Neuronal stem cell (in vitro differentiated cells): ENCODE measurements at regions not wholly inside any gene's neighbourhood (a gene's known extent, or its start where the extent isn't known, plus 50 kb on each side); places are given as distances from the start of the nearest gene placed in this dataset.
A peak's percentile ranks its signal among the peaks of the same experiment; 100 is the strongest.

Source experiments
- DNase-seq: peaks from one replicate; pipeline ENCODE4 v3.0.0-alpha.2; 2013; ENCODE audit warnings: low spot score
- H2AFZ ChIP-seq: one replicate; pipeline ENCODE4 v1.6.1; 2013; ENCODE audit warnings: mild to moderate bottlenecking, low read length, inconsistent platforms
- H2AK5ac ChIP-seq: 2 replicates; pipeline ENCODE4 v1.6.1; 2013; ENCODE audit warnings: low read depth, mild to moderate bottlenecking, inconsistent platforms, low read length, moderate library complexity, mixed read lengths
- H2BK120ac ChIP-seq: 2 replicates; pipeline ENCODE4 v1.6.1; 2013; ENCODE audit warnings: low read depth, mild to moderate bottlenecking, inconsistent platforms, low read length, moderate library complexity, mixed read lengths
- H2BK12ac ChIP-seq: one replicate; pipeline ENCODE4 v1.6.1; 2013; ENCODE audit warnings: low read length, inconsistent platforms
- H2BK15ac ChIP-seq: 2 replicates; pipeline ENCODE4 v1.6.1; 2013; ENCODE audit warnings: mild to moderate bottlenecking, low read length, inconsistent platforms, mixed read lengths
- H2BK5ac ChIP-seq: one replicate; pipeline ENCODE4 v1.6.1; 2013; ENCODE audit warnings: inconsistent platforms, mild to moderate bottlenecking, low read length, moderate library complexity
- H3K14ac ChIP-seq: one replicate; pipeline ENCODE4 v1.6.1; 2013; ENCODE audit warnings: low read length, inconsistent platforms
- H3K18ac ChIP-seq: 2 replicates; pipeline ENCODE4 v1.6.1; 2013; ENCODE audit warnings: low read length, inconsistent platforms
- H3K23ac ChIP-seq: 2 replicates; pipeline ENCODE4 v1.6.1; 2013; ENCODE audit warnings: low read depth, mild to moderate bottlenecking, mixed read lengths, low read length, inconsistent platforms; ENCODE audit not compliant: poor library complexity
- H3K27ac ChIP-seq: replicated peaks from 3 replicates; pipeline ENCODE4 v1.5.1; 2013; ENCODE audit warnings: low read length, inconsistent platforms
- H3K27me3 ChIP-seq, 3 experiments: 2 replicates each; pipeline ENCODE4 v1.6.1; 2013; ENCODE audit warnings: low read length in 3 of 3, mild to moderate bottlenecking in 2 of 3, inconsistent platforms in 1 of 3, low read depth in 1 of 3, mixed read lengths in 1 of 3, moderate library complexity in 1 of 3; ENCODE audit not compliant: control insufficient read depth in 3 of 3, insufficient read depth in 3 of 3
- H3K36me3 ChIP-seq, 2 donors: replicated peaks in 1 of 2; 2 replicates each; pipeline ENCODE4 v1.6.1; 2013; ENCODE audit warnings: low read length in 2 of 2; ENCODE audit not compliant: control insufficient read depth in 2 of 2, insufficient read depth in 2 of 2
- H3K4ac ChIP-seq: 2 replicates; pipeline ENCODE4 v1.6.1; 2013; ENCODE audit warnings: inconsistent platforms, mild to moderate bottlenecking, low read length, moderate library complexity
- H3K4me1 ChIP-seq, 2 donors: 1 replicate in 1 of 2; 2 replicates in 1 of 2; pipeline ENCODE4 v1.6.1; 2013; ENCODE audit warnings: low read length in 2 of 2, low read depth in 1 of 2; ENCODE audit not compliant: control insufficient read depth in 2 of 2, insufficient read depth in 1 of 2
- H3K4me2 ChIP-seq: one replicate; pipeline ENCODE4 v1.6.1; 2013; ENCODE audit warnings: mild to moderate bottlenecking, low read length, inconsistent platforms; ENCODE audit not compliant: insufficient read depth, poor library complexity, severe bottlenecking
- H3K4me3 ChIP-seq, 2 donors: 2 replicates each; pipeline ENCODE4 v1.5.1; 2013; ENCODE audit warnings: low read length in 2 of 2, mild to moderate bottlenecking in 2 of 2, inconsistent platforms in 1 of 2, moderate library complexity in 1 of 2
- H3K79me1 ChIP-seq: one replicate; pipeline ENCODE4 v1.6.1; 2013; ENCODE audit warnings: low read depth, mild to moderate bottlenecking, inconsistent platforms, low read length, moderate library complexity
- H3K9ac ChIP-seq: one replicate; pipeline ENCODE4 v1.6.1; 2013; ENCODE audit warnings: mild to moderate bottlenecking, low read depth, low read length, inconsistent platforms; ENCODE audit not compliant: poor library complexity
- H3K9me3 ChIP-seq, 2 donors: replicated peaks in 1 of 2; 2 replicates each; pipeline versions ENCODE3 to v1.6.1; 2013; ENCODE audit warnings: low read length in 2 of 2, mild to moderate bottlenecking in 2 of 2, inconsistent platforms in 1 of 2, low read depth in 1 of 2, mixed read lengths in 1 of 2, moderate library complexity in 1 of 2; ENCODE audit not compliant: control insufficient read depth in 2 of 2, insufficient read depth in 1 of 2
- H4K8ac ChIP-seq: one replicate; pipeline ENCODE4 v1.6.1; 2013; ENCODE audit warnings: low read depth, mild to moderate bottlenecking, inconsistent platforms, low read length, moderate library complexity
- H4K91ac ChIP-seq: one replicate; pipeline ENCODE4 v1.6.1; 2013; ENCODE audit warnings: low read length, low read depth, mild to moderate bottlenecking, inconsistent platforms; ENCODE audit not compliant: poor library complexity
- WGBS, 2 donors: extraction: QIAGEN DNeasy Blood & Tissue Kit; methylation state at CpG; one replicate each; pipeline ENCODE4 v1.1.7; 2013; ENCODE audit warnings: missing lambda C conversion rate in 2 of 2, mixed read lengths in 1 of 2; ENCODE audit not compliant: insufficient read length in 2 of 2, insufficient replicate concordance in 1 of 2; ENCODE audit errors: extremely low coverage in 2 of 2; 5-methylcytosine and 5-hydroxymethylcytosine counted together

DNA sequence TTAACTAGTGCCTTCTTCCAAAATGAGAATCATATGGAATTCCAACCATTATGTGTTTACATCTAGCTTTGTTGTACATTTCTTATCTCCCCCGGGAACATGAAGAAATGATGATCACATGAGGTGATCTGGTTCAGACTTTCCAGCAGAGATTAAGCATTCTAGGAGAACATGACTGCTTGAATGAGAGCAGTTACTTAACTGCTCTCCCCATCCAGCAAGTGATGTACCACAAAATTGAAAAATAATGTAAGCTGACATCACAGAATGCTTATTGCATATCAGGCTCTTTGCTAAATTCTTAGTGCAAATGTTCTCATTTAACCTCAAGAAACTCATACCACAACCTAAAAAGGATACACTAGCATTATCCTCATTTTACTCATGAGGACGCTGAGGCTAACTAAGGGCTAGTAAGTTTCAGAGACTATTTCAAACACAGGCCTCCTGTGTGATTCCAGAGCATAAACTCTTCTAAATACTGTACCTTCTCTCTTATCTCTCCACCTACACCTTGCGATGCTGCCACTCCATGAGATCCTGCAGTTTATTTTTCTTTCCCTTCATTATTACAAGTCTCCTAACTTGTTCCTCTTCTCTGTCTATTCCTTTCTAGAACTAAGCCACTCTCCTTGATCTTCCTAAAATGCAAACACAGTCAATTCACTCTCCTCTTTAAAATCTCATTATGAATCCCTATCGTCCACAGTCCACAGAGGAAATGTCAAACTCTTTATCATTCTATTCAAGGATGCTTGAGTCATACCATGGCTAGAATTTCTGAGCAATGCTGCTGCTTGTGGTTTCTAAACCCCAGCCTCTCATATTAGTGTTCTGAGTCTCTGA is 1224.8 kb upstream of the ZEB2 start:
- no peak overlapping the region for H3K23ac ChIP-seq
- H3K79me1 ChIP-seq: no peaks in the 10 kb centered on the region
- H2BK120ac ChIP-seq: no peak overlapping the region
- WGBS, 2 donors: no CpG with 5 or more reads among the region's 4 CpGs
- H3K14ac ChIP-seq: no peak overlapping the region
- no peaks in the 10 kb centered on the region for H3K36me3 ChIP-seq
- no peak for DNase-seq
- H4K8ac ChIP-seq: no peak overlapping the region
- H2AFZ ChIP-seq: peak overlapping the region; percentile 7
- H2AK5ac ChIP-seq: no peak overlapping the region
- no peak overlapping the region for H3K27ac ChIP-seq
- H3K4ac ChIP-seq: no peak overlapping the region
- H3K27me3 ChIP-seq: no peaks in the 10 kb centered on the region
- no peak overlapping the region for H3K18ac ChIP-seq
- H3K4me3 ChIP-seq: no peak overlapping the region
- no peak overlapping the region for H3K9ac ChIP-seq
- H3K4me1 ChIP-seq: no peaks in the 10 kb centered on the region
- no peak overlapping the region for H2BK15ac ChIP-seq
- H2BK12ac ChIP-seq: no peak overlapping the region
- no peak overlapping the region for H3K4me2 ChIP-seq
- H2BK5ac ChIP-seq: no peak overlapping the region
- no peak overlapping the region for H4K91ac ChIP-seq
- H3K9me3 ChIP-seq: no peaks in the 10 kb centered on the region

DNA sequence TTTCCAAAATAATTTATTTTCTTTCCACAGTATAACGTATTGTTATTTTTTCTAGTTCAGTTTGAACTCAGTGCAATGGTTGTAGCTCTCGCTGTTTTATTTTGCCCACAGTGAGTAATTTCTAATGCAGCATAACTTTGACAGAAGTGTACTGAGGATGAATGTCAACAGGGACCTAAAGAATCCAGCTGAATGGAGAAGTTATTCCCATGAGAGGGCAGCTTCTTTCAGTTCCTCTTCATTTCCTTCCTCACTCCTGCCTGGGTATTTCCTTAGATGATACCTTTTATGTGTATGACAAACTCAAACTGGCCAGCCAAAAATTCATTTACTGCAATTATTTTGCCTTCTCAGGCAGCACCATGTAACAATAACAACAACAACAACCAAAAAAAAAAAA is 1223.1 kb upstream of the ZEB2 start:
- no peak overlapping the region for H2BK15ac ChIP-seq
- H3K4me3 ChIP-seq: no peak overlapping the region
- H3K79me1 ChIP-seq: no peaks in the 10 kb centered on the region
- no peaks in the 10 kb centered on the region for H3K9me3 ChIP-seq
- H3K14ac ChIP-seq: no peak overlapping the region
- H4K8ac ChIP-seq: no peak overlapping the region
- no peak overlapping the region for H2AFZ ChIP-seq
- no peak overlapping the region for H2BK120ac ChIP-seq
- no peak overlapping the region for H2BK5ac ChIP-seq
- no peak overlapping the region for H3K18ac ChIP-seq
- H3K23ac ChIP-seq: no peak overlapping the region
- no peak overlapping the region for H3K4ac ChIP-seq
- H3K27ac ChIP-seq: no peak overlapping the region
- no peak overlapping the region for H3K9ac ChIP-seq
- no peaks in the 10 kb centered on the region for H3K27me3 ChIP-seq
- no CpG with 5 or more reads among the region's 2 CpGs for WGBS, 2 donors
- no peak overlapping the region for H4K91ac ChIP-seq
- H2AK5ac ChIP-seq: no peak overlapping the region
- H3K36me3 ChIP-seq: no peaks in the 10 kb centered on the region
- H2BK12ac ChIP-seq: no peak overlapping the region
- no peak for DNase-seq
- no peaks in the 10 kb centered on the region for H3K4me1 ChIP-seq
- no peak overlapping the region for H3K4me2 ChIP-seq

DNA sequence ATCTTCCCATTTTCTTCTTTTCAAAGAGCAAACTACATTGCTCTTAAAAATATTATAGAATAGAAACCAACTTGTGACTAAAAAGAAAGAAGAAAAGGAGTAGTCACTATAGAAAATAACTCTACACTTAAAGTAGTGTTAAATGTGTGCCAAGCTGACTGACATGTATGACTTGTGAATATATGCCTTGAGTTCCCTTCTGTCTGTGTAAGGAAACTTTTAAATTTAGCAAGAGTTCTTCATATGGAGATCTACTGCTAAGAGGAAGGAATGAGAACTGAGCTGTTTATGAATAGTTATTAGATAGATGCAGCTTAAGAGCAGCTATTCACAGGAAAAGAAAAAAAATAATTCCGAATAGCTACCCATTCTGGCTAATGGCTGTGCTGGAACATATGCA is 1221.7 kb upstream of the ZEB2 start:
- Histone ChIP-seq H2BK15ac (no peak overlapping the region), H2BK120ac (no peak overlapping the region), H3K23ac (no peak overlapping the region), H3K18ac (no peak overlapping the region), H3K9me3 (no peaks in the 10 kb centered on the region), H2AFZ (no peak overlapping the region), H3K4ac (no peak overlapping the region), H3K14ac (no peak overlapping the region), H2BK5ac (no peak overlapping the region), H2AK5ac (no peak overlapping the region), H4K91ac (no peak overlapping the region), H3K79me1 (no peaks in the 10 kb centered on the region), H3K27me3 (no peaks in the 10 kb centered on the region), H3K4me3 (no peak overlapping the region), H3K27ac (no peak overlapping the region), H3K36me3 (no peaks in the 10 kb centered on the region), H2BK12ac (no peak overlapping the region), H3K4me1 (no peaks in the 10 kb centered on the region), H4K8ac (no peak overlapping the region), H3K9ac (no peak overlapping the region), H3K4me2 (no peak overlapping the region)
- no CpG with 5 or more reads among the region's 1 CpG for WGBS, 2 donors
- DNase-seq: no peak

DNA sequence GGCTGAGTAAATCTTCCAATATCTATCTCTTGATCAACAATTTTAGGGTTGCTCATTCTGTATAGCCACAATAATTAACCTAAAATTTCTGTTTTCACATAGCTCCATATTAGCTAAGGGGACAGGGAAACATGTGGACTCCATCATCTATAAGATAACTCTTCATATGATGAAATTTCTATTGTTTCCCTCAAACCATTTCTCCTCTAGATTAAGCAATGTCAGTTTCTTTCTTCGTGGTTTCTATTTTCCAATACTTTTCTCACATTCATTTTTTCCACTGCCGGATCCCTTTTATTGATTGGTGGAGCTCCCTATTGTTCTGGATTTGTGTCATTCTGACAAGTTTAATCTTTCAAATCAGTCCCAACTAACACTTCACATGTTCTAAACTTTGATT is 1221.3 kb upstream of the ZEB2 start:
- H3K9me3 ChIP-seq: no peaks in the 10 kb centered on the region
- H3K18ac ChIP-seq: no peak overlapping the region
- no peak overlapping the region for H2AK5ac ChIP-seq
- no peak overlapping the region for H3K4ac ChIP-seq
- no peak overlapping the region for H4K91ac ChIP-seq
- no peaks in the 10 kb centered on the region for H3K79me1 ChIP-seq
- H2BK120ac ChIP-seq: no peak overlapping the region
- no peaks in the 10 kb centered on the region for H3K4me1 ChIP-seq
- H3K36me3 ChIP-seq: no peaks in the 10 kb centered on the region
- no peak overlapping the region for H3K14ac ChIP-seq
- H3K27ac ChIP-seq: no peak overlapping the region
- H3K4me3 ChIP-seq: no peak overlapping the region
- no peak overlapping the region for H3K4me2 ChIP-seq
- no peaks in the 10 kb centered on the region for H3K27me3 ChIP-seq
- no peak overlapping the region for H4K8ac ChIP-seq
- H2BK5ac ChIP-seq: no peak overlapping the region
- H2BK15ac ChIP-seq: no peak overlapping the region
- H3K9ac ChIP-seq: no peak overlapping the region
- no peak overlapping the region for H2AFZ ChIP-seq
- no peak overlapping the region for H3K23ac ChIP-seq
- no CpG with 5 or more reads among the region's 2 CpGs for WGBS, 2 donors
- no peak overlapping the region for H2BK12ac ChIP-seq
- DNase-seq: no peak
